Coronary artery (tissue), 2 donors: ENCODE measurements at regions not wholly inside any gene's neighbourhood (a gene's known extent, or its start where the extent isn't known, plus 50 kb on each side); places are given as distances from the start of the nearest gene placed in this dataset.
A peak's percentile ranks its signal among the peaks of the same experiment; 100 is the strongest.

ENCODE experiments used
- DNase-seq: peaks from one replicate; pipeline ENCODE4 v3.0.0-alpha.2; 2017; ENCODE audit warnings: low spot score
- H3K27ac ChIP-seq, 2 donors: fragments of 200-600 bp; sonication (generic); one replicate each; pipeline ENCODE4 v1.5.1; 2016 to 2019
- H3K4me3 ChIP-seq: fragments of 200-600 bp; sonication (generic); 2 replicates; pipeline ENCODE4 v1.5.1; 2016; ENCODE audit warnings: mild to moderate bottlenecking, moderate library complexity
- CTCF ChIP-seq: fragments of 200-600 bp; sonication (generic); IDR thresholded peaks from one replicate; pipeline ENCODE4 v1.5.1; 2019; ENCODE audit warnings: antibody characterized with exemption

- H3K4me3 ChIP-seq, result no peak overlapping the region
- no peak overlapping the region for H3K27ac ChIP-seq
- DNase-seq, result no peak
- TF ChIP-seq CTCF, result no peak
Observed at GRCh38 chr5:145687943-145688342, 147.2 kb downstream of the PRELID2 start.

- DNase-seq, result no peak
- Histone ChIP-seq H3K4me3 (no peak overlapping the region), H3K27ac (no peak overlapping the region)
- TF ChIP-seq CTCF, result no peak
Observed at GRCh38 chr5:145685417-145685816, 149.7 kb downstream of the PRELID2 start.

- no peak for DNase-seq
- Histone ChIP-seq H3K4me3 (no peak overlapping the region), H3K27ac (no peak overlapping the region)
- no peak for TF ChIP-seq CTCF
Observed at GRCh38 chr5:145683431-145683830, 151.7 kb downstream of the PRELID2 start.

GRCh38 chr5:145682197-145682899 is 152.8 kb downstream of the PRELID2 start:
- no peak for DNase-seq
- H3K27ac ChIP-seq, result no peak overlapping the region

GRCh38 chr5:145681686-145682085 is 153.5 kb downstream of the PRELID2 start:
- TF ChIP-seq CTCF, result peak; percentile 26
- Histone ChIP-seq H3K4me3 (no peak overlapping the region), H3K27ac (no peak overlapping the region)
- DNase-seq, result no peak

More at GRCh38 chr5:145682197-145682899, 152.8 kb downstream of the PRELID2 start:
- no peak for TF ChIP-seq CTCF
- H3K4me3 ChIP-seq, result no peak overlapping the region

GRCh38 chr5:145681216-145681615 is 153.9 kb downstream of the PRELID2 start:
- no peak overlapping the region for H3K27ac ChIP-seq
- peak overlapping the region; percentile 1 for H3K4me3 ChIP-seq
- TF ChIP-seq CTCF, result no peak
- DNase-seq, result no peak

- DNase-seq, result no peak
- Histone ChIP-seq H3K4me3 (peak overlapping the region; percentile 1), H3K27ac (peak overlapping the region in 1 of 2 donors; percentile 38)
- TF ChIP-seq CTCF, result no peak
Observed at GRCh38 chr5:145680767-145681166, 154.4 kb downstream of the PRELID2 start.
